ENCODE measurements at regions not wholly inside any gene's neighbourhood (a gene's known extent, or its start where the extent isn't known, plus 50 kb on each side); places are given as distances from the start of the nearest gene placed in this dataset.

DNA sequence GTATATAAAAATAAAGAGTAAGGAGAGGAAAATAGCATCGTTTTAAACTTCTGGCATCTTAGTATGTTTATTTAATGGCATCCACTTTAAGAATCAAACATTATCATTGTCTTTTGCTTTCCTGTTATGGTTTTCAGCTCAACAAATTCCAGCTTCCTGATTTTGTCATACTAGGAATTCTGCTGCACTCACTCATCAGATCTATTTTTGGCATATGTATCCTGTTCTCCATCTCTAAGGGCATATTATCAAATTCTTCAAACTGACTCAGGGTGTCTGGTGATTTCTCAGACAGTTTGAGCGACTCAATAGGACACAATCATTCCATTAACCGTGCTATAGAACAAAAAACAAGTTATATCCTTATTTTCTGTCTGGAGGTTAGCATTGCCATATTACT lies 248.5 kb upstream of the DIAPH2 start:
- TF ChIP-seq, protein P1, sequence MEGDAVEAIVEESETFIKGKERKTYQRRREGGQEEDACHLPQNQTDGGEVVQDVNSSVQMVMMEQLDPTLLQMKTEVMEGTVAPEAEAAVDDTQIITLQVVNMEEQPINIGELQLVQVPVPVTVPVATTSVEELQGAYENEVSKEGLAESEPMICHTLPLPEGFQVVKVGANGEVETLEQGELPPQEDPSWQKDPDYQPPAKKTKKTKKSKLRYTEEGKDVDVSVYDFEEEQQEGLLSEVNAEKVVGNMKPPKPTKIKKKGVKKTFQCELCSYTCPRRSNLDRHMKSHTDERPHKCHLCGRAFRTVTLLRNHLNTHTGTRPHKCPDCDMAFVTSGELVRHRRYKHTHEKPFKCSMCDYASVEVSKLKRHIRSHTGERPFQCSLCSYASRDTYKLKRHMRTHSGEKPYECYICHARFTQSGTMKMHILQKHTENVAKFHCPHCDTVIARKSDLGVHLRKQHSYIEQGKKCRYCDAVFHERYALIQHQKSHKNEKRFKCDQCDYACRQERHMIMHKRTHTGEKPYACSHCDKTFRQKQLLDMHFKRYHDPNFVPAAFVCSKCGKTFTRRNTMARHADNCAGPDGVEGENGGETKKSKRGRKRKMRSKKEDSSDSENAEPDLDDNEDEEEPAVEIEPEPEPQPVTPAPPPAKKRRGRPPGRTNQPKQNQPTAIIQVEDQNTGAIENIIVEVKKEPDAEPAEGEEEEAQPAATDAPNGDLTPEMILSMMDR (IDR thresholded peaks at IDR 0.05; ENCODE audit: extremely low read depth, missing control alignments), result no peak
- no peak for DNase-seq (ENCODE audit: low spot score)

DNA sequence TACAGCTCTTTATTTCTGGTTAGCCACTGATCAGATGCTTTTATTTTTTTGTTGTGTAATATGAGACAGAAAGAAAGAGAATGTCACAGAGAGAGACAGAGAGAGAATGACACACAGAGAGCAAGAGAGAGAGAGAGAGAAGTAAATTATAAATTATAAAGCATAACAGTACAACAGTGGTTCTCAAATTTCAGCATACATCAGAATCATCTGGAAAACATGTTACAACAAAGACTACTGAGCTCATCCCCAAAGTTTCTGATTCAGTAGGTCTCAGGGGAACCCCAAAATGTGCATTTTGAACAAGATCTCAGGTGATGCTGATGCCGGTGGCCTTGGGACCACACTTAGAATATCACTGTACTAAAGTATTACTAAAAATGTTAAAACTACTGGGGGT lies 245.8 kb upstream of the DIAPH2 start:
- TF ChIP-seq, protein P1 (IDR thresholded peaks at IDR 0.05; ENCODE audit: extremely low read depth, missing control alignments), result no peak

DNA sequence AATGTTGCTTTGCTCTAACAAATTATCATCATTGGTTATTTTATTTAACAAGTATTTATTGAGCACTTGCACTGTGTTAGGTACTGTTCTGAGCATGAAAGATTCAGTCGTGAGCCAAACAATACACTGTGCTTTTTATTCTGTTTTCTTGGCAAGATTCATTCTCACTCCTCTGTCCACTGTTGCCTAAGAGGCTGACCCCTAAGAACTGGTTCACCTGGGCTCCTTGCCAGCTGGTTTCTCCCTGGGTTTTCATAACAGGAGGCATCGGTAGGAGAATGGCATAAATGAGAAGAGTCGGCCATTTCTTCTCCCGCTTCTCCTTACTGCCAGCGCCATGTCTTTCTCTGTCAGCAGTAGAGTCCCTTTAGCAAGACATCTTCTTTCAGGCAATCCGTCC lies 243.7 kb upstream of the DIAPH2 start:
- no peak for DNase-seq (ENCODE audit: low spot score)
- TF ChIP-seq, protein P1 (IDR thresholded peaks at IDR 0.05; ENCODE audit: extremely low read depth, missing control alignments), result no peak

More for the DNA sequence above, 245.8 kb upstream of the DIAPH2 start:
- DNase-seq (ENCODE audit: low spot score), result no peak

DNA sequence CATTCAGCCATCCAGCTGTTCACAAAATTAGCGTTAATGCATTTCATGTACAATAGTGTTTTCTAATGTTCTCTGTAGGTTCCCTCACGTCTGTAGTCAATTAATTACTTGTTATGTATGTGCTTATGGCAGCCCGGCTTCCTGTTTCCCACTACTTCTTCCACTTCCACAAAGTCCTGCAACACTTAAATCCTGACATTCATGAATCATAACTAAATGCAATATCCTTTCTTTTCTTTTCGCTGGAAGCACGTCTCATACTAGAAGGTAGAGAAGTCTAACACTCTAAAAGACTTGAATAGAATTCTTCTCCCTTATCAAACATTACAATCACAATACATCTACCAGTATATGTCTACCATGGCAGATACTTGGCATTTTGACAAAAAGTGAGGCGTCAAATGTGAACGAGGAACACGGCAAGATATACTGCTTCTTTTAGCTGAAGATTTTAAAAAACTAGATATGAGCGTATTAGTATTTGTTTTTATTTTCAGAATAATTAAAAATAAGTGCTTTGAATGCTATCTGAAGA lies 239.0 kb upstream of the DIAPH2 start:
- DNase-seq (ENCODE audit: low spot score), result no peak
- TF ChIP-seq, protein P1 (IDR thresholded peaks at IDR 0.05; ENCODE audit: extremely low read depth, missing control alignments), result no peak

DNA sequence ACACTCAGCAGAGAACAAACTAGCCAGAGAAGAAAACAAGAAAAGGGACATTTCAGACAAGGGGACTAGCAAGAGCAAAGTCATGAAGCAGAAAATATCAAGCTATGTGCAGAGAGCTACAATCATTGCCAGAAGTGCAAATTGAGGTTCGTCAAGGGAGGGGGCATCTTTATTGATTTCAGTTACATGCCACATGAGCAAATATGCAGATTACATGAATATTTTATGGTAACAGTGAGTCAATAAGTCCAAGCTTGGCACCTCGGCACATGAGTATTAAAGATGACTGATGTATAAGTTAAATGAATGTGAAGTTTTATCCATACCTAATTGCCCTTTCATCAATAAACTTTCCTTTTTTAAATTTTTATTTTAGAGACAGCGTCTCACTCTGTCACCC lies 238.1 kb upstream of the DIAPH2 start:
- no peak for DNase-seq (ENCODE audit: low spot score)
- TF ChIP-seq, protein P1 (IDR thresholded peaks at IDR 0.05; ENCODE audit: extremely low read depth, missing control alignments), result no peak

DNA sequence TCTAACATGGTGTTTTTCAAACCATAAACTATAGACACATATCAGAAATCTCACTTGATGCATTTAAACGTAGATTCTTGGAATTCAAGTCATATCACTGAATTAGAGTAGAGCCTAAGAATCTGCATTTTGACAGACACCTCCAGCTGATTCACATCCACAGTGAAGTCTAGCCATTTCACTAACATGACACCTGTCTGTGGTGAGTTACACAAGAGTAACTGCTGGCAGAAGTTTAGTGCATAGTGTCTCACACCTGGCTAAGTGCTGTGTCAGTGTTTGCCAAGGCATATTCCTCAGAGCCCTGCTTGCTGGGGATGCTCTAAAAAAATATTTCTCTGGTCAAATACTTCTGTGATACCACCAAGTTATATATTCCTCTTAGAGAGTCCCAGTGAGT lies 237.5 kb upstream of the DIAPH2 start:
- TF ChIP-seq, protein P1 (IDR thresholded peaks at IDR 0.05; ENCODE audit: extremely low read depth, missing control alignments), result no peak
- DNase-seq (ENCODE audit: low spot score), result no peak

DNA sequence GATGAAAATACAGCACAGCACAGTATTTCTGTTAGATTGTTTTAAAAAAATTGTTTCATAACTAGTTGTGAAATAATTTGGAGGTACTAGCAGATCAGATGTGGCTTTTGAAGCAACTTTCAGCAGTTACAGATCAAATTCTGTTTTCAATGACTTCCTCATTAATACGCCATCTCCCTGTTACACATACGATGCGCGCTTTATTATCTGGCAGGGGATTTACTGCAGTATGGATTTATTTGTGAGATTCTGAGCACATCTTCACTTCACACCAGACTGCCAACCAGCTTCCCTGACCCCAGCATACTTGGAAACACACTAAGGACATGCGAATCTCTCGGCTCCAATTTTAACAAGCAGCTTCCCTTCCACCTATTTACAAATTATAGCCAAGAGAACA lies 235.5 kb upstream of the DIAPH2 start:
- no peak for DNase-seq (ENCODE audit: low spot score)
- TF ChIP-seq, protein P1 (IDR thresholded peaks at IDR 0.05; ENCODE audit: extremely low read depth, missing control alignments), result no peak
